ENCODE measurements at regions not wholly inside any gene's neighbourhood (a gene's known extent, or its start where the extent isn't known, plus 50 kb on each side); places are given as distances from the start of the nearest gene placed in this dataset.

DNA sequence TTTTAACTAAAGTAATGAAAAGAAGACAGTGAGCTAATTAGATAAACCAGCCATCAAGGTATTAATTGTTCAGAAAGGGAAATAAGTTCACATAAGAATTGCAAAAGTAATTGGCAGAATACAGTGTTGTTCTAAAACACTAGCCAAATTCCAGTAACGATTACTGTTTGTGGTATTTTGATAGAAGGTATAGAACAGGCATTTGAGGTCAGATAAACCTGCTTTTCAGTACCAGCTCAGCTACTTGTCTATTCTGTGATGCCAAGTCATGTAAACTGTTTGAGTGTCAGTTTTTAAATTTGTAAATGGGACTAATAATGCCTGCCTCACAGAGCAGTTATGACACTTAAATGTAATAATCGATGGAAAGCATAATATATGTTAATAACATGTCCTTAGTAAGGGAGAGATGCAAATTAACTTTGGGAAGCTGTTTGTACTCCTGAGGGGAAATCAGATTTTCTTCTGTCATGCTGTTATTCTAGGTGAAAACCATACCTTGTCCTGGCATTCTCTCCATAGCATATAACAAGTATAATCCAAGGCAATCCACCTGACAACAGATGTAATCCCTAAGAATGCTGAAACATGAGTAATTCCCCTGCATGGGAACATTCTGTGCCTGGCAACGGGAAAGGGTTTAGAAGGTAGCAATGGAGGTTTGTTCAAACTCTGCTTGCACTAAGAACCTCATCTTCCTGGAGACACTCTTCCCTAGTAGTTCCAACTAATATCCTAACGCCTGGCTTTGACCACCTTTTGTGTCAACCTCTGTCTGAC lies 509.5 kb upstream of the PAPPA start:
- DNase-seq (ENCODE audit: low read depth) = no peak

DNA sequence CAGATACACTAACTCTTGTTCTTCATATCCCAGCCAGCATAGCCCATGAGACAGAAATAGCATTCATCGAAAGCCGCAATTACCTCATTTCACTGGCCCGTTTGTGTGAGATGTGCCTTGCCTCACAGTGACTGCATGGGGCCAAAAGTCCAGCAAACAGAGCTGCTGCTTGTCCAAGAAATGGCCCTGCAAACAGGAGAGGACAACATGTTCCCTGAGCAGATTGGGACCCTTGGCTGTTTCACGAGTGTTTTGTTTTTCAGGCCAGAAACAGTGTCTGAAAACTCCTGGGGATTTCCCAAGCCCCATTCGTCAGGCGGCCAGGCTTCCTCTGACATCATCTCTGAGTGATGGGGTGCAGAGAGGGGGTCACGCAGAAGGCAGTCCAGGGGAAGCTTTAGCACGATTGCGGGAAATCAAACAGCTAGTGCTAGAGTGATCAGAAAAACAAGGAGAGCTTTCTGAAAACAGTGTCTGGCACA lies 503.6 kb upstream of the PAPPA start:
- peak; percentile 86 for DNase-seq (ENCODE audit: low read depth)

- peak; percentile 57 for DNase-seq (ENCODE audit: low read depth)
Measured at GRCh38 chr9:115650768-115651167, 502.8 kb upstream of the PAPPA start.

DNA sequence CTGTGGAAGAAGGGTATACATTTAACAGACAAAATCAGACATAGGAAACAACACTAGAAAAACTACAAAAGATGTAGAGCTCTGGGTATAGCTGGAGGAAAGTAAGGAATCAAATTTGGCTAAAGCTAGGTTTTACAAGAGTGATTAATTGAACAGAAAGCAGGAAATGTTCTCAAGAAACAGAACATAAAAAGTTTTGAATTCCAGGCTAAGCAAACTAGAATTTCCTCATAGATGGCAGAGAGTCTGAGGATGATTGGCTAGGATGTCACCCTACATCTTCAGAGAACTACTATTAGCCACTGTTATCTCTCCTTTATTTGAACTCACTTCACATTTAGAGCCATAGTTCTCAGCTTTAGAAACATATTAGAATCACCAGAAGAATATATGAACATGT lies 502.1 kb upstream of the PAPPA start:
- no peak for DNase-seq (ENCODE audit: low read depth)

GRCh38 chr9:115653171-115653606 lies 500.4 kb upstream of the PAPPA start:
- DNase-seq (ENCODE audit: low read depth) = peak; percentile 46

DNA sequence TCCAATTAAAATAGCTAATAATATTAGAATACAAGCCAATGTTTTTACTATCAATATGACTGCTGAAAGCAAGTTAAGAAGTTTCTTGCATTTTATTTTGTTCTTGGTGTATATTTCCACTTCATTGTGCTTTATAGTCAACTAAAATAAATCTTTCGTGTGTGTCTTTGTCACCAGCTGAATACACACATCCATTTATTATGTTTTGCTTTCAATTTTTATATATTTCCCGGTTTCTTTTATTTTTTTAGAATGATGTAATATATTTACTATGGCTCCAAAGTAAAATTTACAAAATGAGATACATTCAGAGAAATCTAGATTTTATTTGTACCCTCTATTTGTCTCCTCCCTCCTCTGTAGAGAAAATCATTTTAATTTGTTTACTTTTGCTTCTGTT lies 495.9 kb upstream of the PAPPA start:
- no peak for DNase-seq (ENCODE audit: low read depth)

DNA sequence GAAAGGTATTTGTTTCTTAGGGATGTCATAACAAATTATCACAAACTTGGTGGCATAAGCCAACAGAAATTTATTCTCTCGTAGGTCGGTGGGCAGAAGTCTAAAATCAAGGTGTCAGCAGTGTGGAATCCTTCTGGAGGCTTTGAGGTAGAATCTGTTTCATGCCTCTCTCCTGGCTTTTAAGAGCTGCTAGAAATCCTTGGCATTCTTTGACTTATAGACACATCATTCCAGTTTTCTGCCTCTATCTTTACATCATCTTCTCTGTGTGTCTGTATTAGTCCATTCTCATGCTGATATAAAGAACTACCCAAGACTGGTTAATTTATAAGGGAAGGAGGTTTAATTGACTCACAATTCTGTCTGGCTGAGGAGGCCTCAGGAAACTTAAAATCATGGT lies 488.1 kb upstream of the PAPPA start:
- no peak for DNase-seq (ENCODE audit: low read depth)

DNA sequence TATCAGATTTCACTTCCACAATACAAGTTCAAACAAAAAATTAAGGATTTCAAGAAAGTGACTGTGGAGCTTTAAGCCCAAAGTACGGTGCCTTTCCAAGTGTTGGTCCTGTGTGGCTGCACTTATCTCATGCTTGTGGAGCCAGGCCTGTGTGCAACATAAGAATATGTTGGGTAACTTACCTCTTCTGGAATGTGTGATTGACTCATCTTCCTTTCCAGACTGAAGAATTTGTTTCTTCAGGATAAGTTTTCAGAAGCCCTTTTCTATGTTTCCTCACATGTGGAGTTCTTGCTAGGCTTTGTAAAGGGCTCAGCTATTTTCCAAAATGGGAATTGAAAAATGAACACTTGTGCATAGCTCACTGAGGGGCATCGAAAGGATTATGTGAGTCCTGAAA lies 485.1 kb upstream of the PAPPA start:
- no peak for DNase-seq (ENCODE audit: low read depth)

DNA sequence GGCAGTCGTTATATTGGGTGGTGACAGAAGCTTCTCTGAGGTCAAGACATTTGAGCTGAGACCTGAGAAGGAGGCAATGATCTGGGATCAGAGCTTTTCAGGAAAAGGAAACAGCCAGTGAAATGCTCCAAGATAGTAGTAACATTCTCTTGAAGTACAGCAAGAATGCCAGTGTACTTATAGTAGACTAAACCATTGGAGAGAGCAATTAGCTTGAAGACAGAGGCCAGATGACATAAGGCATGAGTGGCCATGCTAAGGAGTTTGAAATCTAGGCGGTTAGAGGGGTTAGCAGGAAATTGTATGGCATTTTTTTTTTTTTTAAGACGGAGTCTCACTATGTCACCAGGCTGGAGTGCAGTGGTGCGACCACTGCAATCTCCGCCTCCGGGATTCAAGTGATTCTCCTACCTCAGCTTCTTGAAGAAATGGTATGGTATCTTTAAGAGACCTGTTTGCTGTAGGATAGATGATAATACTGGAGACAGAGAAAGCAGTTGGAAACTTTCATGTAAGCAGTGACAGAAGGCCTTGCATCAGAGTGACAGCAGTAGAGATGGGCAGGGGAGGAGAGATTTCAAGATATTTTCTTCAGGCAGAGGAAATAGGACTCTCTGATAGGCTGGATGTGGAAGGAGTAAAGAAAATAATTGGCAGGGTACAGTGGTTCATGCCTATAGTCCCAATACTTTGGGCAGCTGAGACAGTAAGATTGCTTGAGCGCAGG lies 482.2 kb upstream of the PAPPA start:
- no peak for DNase-seq (ENCODE audit: low read depth)

DNA sequence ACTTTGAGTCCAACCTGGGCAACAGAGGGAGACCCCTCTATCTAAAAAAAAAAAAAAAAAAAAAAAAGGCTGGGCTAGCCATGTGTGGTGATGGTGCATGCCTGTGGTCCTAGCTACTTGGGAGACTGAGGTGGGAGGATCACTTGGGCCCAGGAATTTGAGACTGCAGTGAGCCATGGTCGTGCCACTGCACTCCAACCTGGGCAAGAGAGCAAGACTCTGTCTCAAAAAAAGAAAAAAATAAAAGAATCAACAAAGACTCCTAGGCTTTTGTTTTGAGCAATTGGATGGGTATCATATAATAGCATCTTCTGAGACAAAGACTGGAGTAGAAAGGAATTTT lies 481.7 kb upstream of the PAPPA start:
- no peak for DNase-seq (ENCODE audit: low read depth)

GRCh38 chr9:115672477-115673316 lies 480.9 kb upstream of the PAPPA start:
- DNase-seq (ENCODE audit: low read depth) = peak; percentile 87

- DNase-seq (ENCODE audit: low read depth) = peak; percentile 27
Measured at GRCh38 chr9:115673599-115673998, 480.0 kb upstream of the PAPPA start.

- DNase-seq (ENCODE audit: low read depth) = no peak
Measured at GRCh38 chr9:115674091-115674490, 479.5 kb upstream of the PAPPA start.

GRCh38 chr9:115675834-115676233 lies 477.8 kb upstream of the PAPPA start:
- no peak for DNase-seq (ENCODE audit: low read depth)

DNA sequence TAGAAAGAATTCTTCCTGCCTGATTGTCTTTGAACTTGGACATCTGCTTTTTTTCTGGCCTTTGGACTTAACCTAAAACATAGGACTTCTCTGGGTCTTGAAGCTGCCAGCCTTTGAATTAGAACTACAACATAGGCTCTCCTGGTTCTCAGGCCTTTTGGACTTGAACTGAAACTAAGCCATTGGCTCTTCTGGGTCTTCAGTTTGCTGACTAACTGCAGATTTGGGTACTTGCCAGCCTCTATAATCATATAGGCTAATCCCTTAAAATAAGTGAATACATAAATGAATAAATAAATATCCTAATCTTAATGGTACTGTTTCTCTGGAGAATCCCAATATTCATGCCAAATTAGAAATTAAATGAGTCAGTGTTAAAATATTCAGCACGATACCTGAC lies 473.4 kb upstream of the PAPPA start:
- DNase-seq (ENCODE audit: low read depth) = no peak

- no peak for DNase-seq (ENCODE audit: low read depth)
Measured at GRCh38 chr9:115681585-115681984, 472.0 kb upstream of the PAPPA start.

DNA sequence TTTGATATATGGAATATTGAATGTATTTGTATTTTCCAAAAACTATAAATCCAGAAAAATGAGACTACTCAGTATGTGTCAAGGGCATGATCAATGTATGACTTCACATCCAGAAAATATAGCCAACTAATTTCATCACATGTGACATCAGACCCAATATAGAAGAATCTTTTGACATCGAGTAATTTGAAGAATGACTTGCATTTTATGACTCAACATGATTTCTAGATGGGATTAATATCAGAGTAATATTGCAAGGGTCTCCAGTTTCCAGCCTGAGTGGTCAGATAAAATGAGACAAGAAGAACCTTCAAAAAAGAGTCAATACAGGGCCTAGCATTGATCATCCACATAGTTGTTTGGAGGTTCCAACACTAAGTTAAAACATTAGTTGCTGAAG lies 467.5 kb upstream of the PAPPA start:
- DNase-seq (ENCODE audit: low read depth) = no peak

GRCh38 chr9:115687356-115687755 lies 466.2 kb upstream of the PAPPA start:
- no peak for DNase-seq (ENCODE audit: low read depth)

GRCh38 chr9:115689331-115689730 lies 464.3 kb upstream of the PAPPA start:
- no peak for DNase-seq (ENCODE audit: low read depth)

- peak; percentile 81 for DNase-seq (ENCODE audit: low read depth)
Measured at GRCh38 chr9:115690786-115691496, 462.6 kb upstream of the PAPPA start.

DNA sequence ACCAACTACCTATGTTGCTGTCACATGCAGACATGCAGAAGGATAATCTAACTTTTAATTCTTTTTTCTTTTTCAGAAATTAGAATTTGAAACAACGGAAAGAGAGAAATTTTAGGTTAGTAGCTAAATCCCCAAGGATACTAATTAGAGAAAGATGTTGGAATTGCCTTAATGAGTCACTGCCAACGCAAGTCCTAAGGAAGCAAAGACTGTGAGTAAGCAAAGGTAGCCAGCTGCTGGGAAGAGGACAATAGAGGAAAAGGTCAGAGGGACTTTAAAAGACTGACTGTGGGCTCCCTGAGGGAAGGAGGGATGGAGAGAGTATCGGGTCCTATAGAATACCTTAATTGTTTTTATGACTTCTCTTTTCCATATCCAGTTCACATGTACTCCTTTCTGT lies 461.9 kb upstream of the PAPPA start:
- DNase-seq (ENCODE audit: low read depth) = peak; percentile 22
